OCI-LY1 (cell line): ENCODE measurements at regions not wholly inside any gene's neighbourhood (a gene's known extent, or its start where the extent isn't known, plus 50 kb on each side); places are given as distances from the start of the nearest gene placed in this dataset.

Source experiments
- CTCF ChIP-seq: fragments of 200-600 bp; sonication (generic), shearing (Covaris generic); IDR thresholded peaks from 2 replicates; pipeline ENCODE4 v1.5.1; 2017; ENCODE audit warnings: mild to moderate bottlenecking, antibody characterized with exemption, low read length, moderate library complexity, mixed read lengths
- EZH2 ChIP-seq: fragments of 200-600 bp; sonication (generic), shearing (Covaris generic); IDR thresholded peaks from 2 replicates; pipeline ENCODE4 v1.8.0; 2017; ENCODE audit warnings: borderline replicate concordance, mixed run types, mild to moderate bottlenecking, antibody characterized with exemption, low read length, moderate library complexity, mixed read lengths

- TF ChIP-seq CTCF = no peak
- TF ChIP-seq EZH2 = no peak
These were observed 71.3 kb upstream of the UBE3A start for GRCh38 chr15:25510146-25510545.
